Parathyroid adenoma (tissue), 2 donors: ENCODE measurements at regions not wholly inside any gene's neighbourhood (a gene's known extent, or its start where the extent isn't known, plus 50 kb on each side); places are given as distances from the start of the nearest gene placed in this dataset.

ENCODE experiments used
- H2AFZ ChIP-seq: fragments of 300-600 bp; sonication (generic); one replicate; pipeline ENCODE4 v1.7.0; 2017; ENCODE audit warnings: antibody characterized with exemption, mild to moderate bottlenecking
- H3K27ac ChIP-seq: fragments of 300-600 bp; sonication (generic); one replicate; pipeline ENCODE4 v1.7.0; 2017
- H3K27me3 ChIP-seq: fragments of 300-600 bp; sonication (generic); one replicate; pipeline ENCODE4 v1.7.0; 2017; ENCODE audit warnings: low read length; ENCODE audit not compliant: control insufficient read depth, insufficient read depth
- H3K36me3 ChIP-seq: fragments of 300-600 bp; sonication (generic); one replicate; pipeline ENCODE4 v1.7.0; 2017; ENCODE audit warnings: low read length; ENCODE audit not compliant: control insufficient read depth, insufficient read depth
- H3K4me1 ChIP-seq: fragments of 300-600 bp; sonication (generic); one replicate; pipeline ENCODE4 v1.7.0; 2017; ENCODE audit warnings: control low read depth
- H3K4me2 ChIP-seq: fragments of 300-600 bp; sonication (generic); one replicate; pipeline ENCODE4 v1.7.0; 2017; ENCODE audit warnings: low read length
- H3K4me3 ChIP-seq: fragments of 300-600 bp; sonication (generic); one replicate; pipeline ENCODE4 v1.7.0; 2017; ENCODE audit warnings: low read depth, low read length
- H3K79me2 ChIP-seq: fragments of 300-600 bp; sonication (generic); one replicate; pipeline ENCODE4 v1.7.0; 2017; ENCODE audit warnings: control low read depth
- H3K9ac ChIP-seq: fragments of 300-600 bp; sonication (generic); one replicate; pipeline ENCODE4 v1.7.0; 2017; ENCODE audit warnings: mild to moderate bottlenecking
- H3K9me3 ChIP-seq: fragments of 300-600 bp; sonication (generic); one replicate; pipeline ENCODE4 v1.7.0; 2017; ENCODE audit warnings: low read length; ENCODE audit not compliant: control insufficient read depth
- TF ChIP-seq, protein P1 (sequence below): fragments of 300-600 bp; sonication (generic); IDR thresholded peaks from one replicate; pipeline ENCODE4 v1.7.0; 2017; ENCODE audit warnings: antibody characterized with exemption, mild to moderate bottlenecking
- donor health status: primary hyperparathyroidism.

DNA sequence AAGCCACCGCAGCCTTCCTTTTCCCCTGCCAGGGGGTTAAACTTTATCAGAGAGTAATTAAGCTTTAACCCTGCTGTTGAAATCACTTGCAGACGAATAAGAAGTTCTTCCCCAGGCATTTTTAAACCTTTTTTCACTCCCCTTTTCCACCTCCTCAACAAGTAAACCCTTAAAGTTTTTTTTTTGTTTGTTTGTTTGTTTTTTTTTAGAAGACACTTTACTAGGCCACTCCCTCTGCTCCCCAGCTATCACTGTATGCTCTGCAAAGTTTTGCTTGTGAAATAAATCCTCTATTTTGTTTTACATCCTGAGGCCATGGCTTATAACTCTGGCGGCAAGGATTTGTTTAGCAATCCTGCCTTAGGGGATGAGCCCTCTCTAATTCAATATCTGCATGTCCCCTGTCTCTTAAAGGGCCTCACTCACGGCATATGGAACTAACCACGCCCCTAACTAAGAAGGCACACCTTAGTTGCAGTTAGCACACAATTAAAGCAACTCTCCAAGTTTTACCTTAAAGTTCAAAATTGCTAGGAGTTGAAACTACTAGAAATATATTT, 1354.7 kb upstream of the LRRTM3 start:
- no peaks in the 10 kb centered on the region for H3K36me3 ChIP-seq
- peak overlapping the region; percentile 59 for H3K4me2 ChIP-seq
- H3K9ac ChIP-seq: no peak overlapping the region
- H3K4me3 ChIP-seq: peak overlapping the region; percentile 59
- H3K27me3 ChIP-seq: no peaks in the 10 kb centered on the region
- no peaks in the 10 kb centered on the region for H3K9me3 ChIP-seq
- peak overlapping the region; percentile 75 for H2AFZ ChIP-seq
- no peaks in the 10 kb centered on the region for H3K79me2 ChIP-seq
- no peaks in the 10 kb centered on the region for H3K4me1 ChIP-seq
- H3K27ac ChIP-seq: no peak overlapping the region
- TF ChIP-seq, protein P1, sequence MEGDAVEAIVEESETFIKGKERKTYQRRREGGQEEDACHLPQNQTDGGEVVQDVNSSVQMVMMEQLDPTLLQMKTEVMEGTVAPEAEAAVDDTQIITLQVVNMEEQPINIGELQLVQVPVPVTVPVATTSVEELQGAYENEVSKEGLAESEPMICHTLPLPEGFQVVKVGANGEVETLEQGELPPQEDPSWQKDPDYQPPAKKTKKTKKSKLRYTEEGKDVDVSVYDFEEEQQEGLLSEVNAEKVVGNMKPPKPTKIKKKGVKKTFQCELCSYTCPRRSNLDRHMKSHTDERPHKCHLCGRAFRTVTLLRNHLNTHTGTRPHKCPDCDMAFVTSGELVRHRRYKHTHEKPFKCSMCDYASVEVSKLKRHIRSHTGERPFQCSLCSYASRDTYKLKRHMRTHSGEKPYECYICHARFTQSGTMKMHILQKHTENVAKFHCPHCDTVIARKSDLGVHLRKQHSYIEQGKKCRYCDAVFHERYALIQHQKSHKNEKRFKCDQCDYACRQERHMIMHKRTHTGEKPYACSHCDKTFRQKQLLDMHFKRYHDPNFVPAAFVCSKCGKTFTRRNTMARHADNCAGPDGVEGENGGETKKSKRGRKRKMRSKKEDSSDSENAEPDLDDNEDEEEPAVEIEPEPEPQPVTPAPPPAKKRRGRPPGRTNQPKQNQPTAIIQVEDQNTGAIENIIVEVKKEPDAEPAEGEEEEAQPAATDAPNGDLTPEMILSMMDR: no peak

DNA sequence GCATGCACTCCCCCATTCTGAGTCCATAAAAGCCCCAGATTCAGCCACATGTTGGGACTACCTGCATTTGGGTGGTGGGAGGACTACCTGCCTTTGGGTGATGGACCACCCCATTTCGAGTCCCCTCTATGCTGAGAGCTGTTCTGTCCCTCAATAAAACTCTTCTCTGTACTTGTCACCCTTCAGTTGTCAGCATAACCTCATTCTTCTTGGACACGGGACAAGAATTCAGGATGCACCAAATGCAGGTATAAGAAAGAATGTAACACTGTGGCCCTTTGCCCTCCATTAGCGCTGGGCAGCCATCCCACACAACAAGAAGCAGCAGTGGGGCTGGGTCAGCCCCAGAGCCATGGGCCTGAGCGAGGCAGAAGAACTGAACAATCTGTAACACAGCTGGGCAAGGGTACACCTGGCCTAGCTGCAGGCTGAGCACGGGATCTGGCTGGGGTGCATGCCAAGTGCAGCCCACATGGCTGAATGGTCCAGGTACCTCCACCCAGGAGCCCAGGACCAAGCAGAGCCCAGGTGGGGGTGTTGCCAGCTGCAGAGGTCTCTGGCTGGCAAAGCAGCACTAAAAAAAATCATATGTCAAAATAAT, 1344.3 kb upstream of the LRRTM3 start:
- H3K4me1 ChIP-seq: no peaks in the 10 kb centered on the region
- no peak overlapping the region for H3K4me2 ChIP-seq
- H3K27ac ChIP-seq: no peak overlapping the region
- H3K36me3 ChIP-seq: no peaks in the 10 kb centered on the region
- no peaks in the 10 kb centered on the region for H3K9me3 ChIP-seq
- H3K27me3 ChIP-seq: no peaks in the 10 kb centered on the region
- H3K4me3 ChIP-seq: no peak overlapping the region
- H3K79me2 ChIP-seq: no peaks in the 10 kb centered on the region
- no peak overlapping the region for H2AFZ ChIP-seq
- TF ChIP-seq, protein P1: no peak
- no peak overlapping the region for H3K9ac ChIP-seq

DNA sequence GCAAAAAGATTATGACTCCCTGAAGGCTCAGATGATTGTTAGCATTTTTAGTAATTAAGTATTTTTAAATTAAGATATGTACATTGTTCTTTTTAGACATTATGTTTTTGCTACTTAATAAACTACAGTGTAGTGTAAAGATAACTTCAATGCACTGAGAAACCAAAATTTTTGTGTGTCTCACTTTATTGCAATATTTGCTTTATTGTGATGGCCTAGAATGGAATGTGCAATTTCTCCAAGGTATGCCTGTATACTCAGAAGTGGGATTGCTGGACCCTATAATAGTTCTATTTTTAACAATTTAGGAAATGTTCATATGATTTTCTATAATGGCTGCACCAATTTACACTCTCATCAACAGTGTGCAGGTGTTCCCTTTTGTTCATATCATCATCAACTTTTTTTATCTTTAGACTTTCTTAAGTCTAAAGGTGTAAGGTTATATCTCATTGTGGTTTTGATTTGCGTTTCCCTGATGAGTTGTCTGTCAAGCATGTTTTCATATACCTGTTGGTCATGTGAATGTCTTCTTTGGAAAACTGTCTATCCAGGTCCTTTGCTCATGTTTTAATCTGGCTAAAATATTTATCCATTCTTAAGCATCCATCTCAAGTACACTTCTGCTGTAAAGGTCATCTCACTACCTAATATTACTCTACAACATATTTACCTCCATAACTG, 1323.5 kb upstream of the LRRTM3 start:
- Histone ChIP-seq H3K4me3 (no peak overlapping the region), H3K27me3 (no peaks in the 10 kb centered on the region), H3K9ac (no peak overlapping the region), H3K4me2 (no peak overlapping the region), H3K27ac (no peak overlapping the region), H3K79me2 (no peaks in the 10 kb centered on the region), H3K4me1 (no peaks in the 10 kb centered on the region), H3K36me3 (no peaks in the 10 kb centered on the region), H2AFZ (no peak overlapping the region), H3K9me3 (no peaks in the 10 kb centered on the region)
- TF ChIP-seq, protein P1: no peak

DNA sequence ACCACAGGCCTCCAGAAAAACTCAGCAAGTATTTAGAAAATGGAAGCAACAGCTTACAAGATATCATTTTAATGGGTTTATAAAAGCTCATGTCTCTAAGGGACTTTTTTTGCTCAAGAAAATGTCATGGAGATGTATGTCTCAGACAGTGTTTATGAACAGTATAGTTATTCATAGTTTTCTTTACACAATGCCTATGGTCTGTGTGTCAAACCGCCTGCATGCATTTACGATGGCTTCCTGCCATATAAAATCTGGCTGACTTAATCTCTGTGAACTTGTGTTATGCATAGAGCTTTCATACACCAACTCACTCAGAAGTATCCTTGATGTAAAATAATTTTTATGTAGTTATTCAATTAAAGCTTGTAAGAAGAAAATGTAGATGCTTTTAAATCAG, 1314.2 kb upstream of the LRRTM3 start:
- H3K9me3 ChIP-seq: no peaks in the 10 kb centered on the region
- no peaks in the 10 kb centered on the region for H3K79me2 ChIP-seq
- TF ChIP-seq, protein P1: no peak
- H3K9ac ChIP-seq: no peak overlapping the region
- no peak overlapping the region for H3K4me3 ChIP-seq
- H3K36me3 ChIP-seq: no peaks in the 10 kb centered on the region
- H3K27ac ChIP-seq: no peak overlapping the region
- no peaks in the 10 kb centered on the region for H3K27me3 ChIP-seq
- H3K4me1 ChIP-seq: no peaks in the 10 kb centered on the region
- H2AFZ ChIP-seq: no peak overlapping the region
- no peak overlapping the region for H3K4me2 ChIP-seq
